ENCODE measurements at regions not wholly inside any gene's neighbourhood (a gene's known extent, or its start where the extent isn't known, plus 50 kb on each side); places are given as distances from the start of the nearest gene placed in this dataset.

- no peak for DNase-seq
- no peak for FAIRE-seq
- no peaks in the 10 kb centered on the region for H3K36me3 ChIP-seq (ENCODE audit: control insufficient read depth in 3 of 3, insufficient read depth in 2 of 3, low read depth in 1 of 3, low read length in 3 of 3)
- H3K4me3 ChIP-seq (ENCODE audit: low read depth in 1 of 3, low read length in 3 of 3): no peak overlapping the region
- H3K27me3 ChIP-seq (ENCODE audit: control insufficient read depth in 3 of 3, insufficient read depth in 3 of 3, low read length in 3 of 3): no peaks in the 10 kb centered on the region
- H3K9me3 ChIP-seq (ENCODE audit: control insufficient read depth in 2 of 2, insufficient read depth in 1 of 2, low read depth in 1 of 2, low read length in 1 of 2): no peaks in the 10 kb centered on the region
- H3K27ac ChIP-seq (ENCODE audit: low read depth in 1 of 3, low read length in 2 of 3): no peak overlapping the region
- no peaks in the 10 kb centered on the region for H3K4me1 ChIP-seq (ENCODE audit: control insufficient read depth in 3 of 3, insufficient read depth in 2 of 3, low read depth in 1 of 3, low read length in 2 of 3)
- 9 to 36% (median 18%) methylated on average over 1 of the region's 1 CpG for WGBS, 3 donors
These were observed 995.8 kb upstream of the CDH2 start for GRCh38 chr18:29172756-29173067.

GRCh38 chr18:29171892-29172755 lies 995.2 kb upstream of the CDH2 start:
- no peak for DNase-seq
- no peaks in the 10 kb centered on the region for H3K27me3 ChIP-seq (ENCODE audit: control insufficient read depth in 3 of 3, insufficient read depth in 3 of 3, low read length in 3 of 3)

DNA sequence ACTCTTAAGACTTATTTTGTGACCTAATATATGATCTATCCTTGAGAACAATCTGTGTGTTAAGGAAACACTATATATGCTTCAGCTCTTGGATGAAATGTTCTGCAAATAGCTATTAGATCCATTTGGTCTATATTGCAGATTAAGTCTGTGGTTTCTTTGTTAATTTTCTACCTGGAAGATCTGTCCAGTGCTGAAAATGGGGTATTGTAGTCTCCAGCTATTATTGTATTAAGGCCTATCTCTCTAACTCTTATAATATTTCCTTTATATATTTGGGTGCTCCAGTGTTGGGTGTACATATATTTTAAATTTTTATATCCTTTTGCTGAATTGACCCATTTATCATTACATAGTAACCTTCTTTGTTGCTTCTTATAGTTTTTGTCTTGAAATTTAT lies 992.7 kb upstream of the CDH2 start:
- Histone ChIP-seq H3K4me3 (ENCODE audit: low read depth in 1 of 3, low read length in 3 of 3) (no peak overlapping the region), H3K27me3 (ENCODE audit: control insufficient read depth in 3 of 3, insufficient read depth in 3 of 3, low read length in 3 of 3) (no peaks in the 10 kb centered on the region), H3K9me3 (ENCODE audit: control insufficient read depth in 2 of 2, insufficient read depth in 1 of 2, low read depth in 1 of 2, low read length in 1 of 2) (no peaks in the 10 kb centered on the region), H3K36me3 (ENCODE audit: control insufficient read depth in 3 of 3, insufficient read depth in 2 of 3, low read depth in 1 of 3, low read length in 3 of 3) (no peaks in the 10 kb centered on the region), H3K4me1 (ENCODE audit: control insufficient read depth in 3 of 3, insufficient read depth in 2 of 3, low read depth in 1 of 3, low read length in 2 of 3) (no peaks in the 10 kb centered on the region), H3K27ac (ENCODE audit: low read depth in 1 of 3, low read length in 2 of 3) (no peak overlapping the region)
- no peak for DNase-seq
- no peak for FAIRE-seq

More at GRCh38 chr18:29171892-29172755, 995.2 kb upstream of the CDH2 start:
- FAIRE-seq: no peak
- H3K27ac ChIP-seq (ENCODE audit: low read depth in 1 of 3, low read length in 2 of 3): no peak overlapping the region
- no peaks in the 10 kb centered on the region for H3K9me3 ChIP-seq (ENCODE audit: control insufficient read depth in 2 of 2, insufficient read depth in 1 of 2, low read depth in 1 of 2, low read length in 1 of 2)
- no peaks in the 10 kb centered on the region for H3K36me3 ChIP-seq (ENCODE audit: control insufficient read depth in 3 of 3, insufficient read depth in 2 of 3, low read depth in 1 of 3, low read length in 3 of 3)
- H3K4me3 ChIP-seq (ENCODE audit: low read depth in 1 of 3, low read length in 3 of 3): no peak overlapping the region
- 57 to 71% (median 58%) methylated on average over 5 of the region's 5 CpGs for WGBS, 3 donors
- no peaks in the 10 kb centered on the region for H3K4me1 ChIP-seq (ENCODE audit: control insufficient read depth in 3 of 3, insufficient read depth in 2 of 3, low read depth in 1 of 3, low read length in 2 of 3)

- H3K9me3 ChIP-seq (ENCODE audit: control insufficient read depth in 2 of 2, insufficient read depth in 1 of 2, low read depth in 1 of 2, low read length in 1 of 2): no peaks in the 10 kb centered on the region
- FAIRE-seq (no peak), DNase-seq (no peak)
- 72 to 88% (median 78%) methylated on average over 3 of the region's 3 CpGs for WGBS, 3 donors
- no peaks in the 10 kb centered on the region for H3K36me3 ChIP-seq (ENCODE audit: control insufficient read depth in 3 of 3, insufficient read depth in 2 of 3, low read depth in 1 of 3, low read length in 3 of 3)
- H3K27me3 ChIP-seq (ENCODE audit: control insufficient read depth in 3 of 3, insufficient read depth in 3 of 3, low read length in 3 of 3): no peaks in the 10 kb centered on the region
- H3K4me3 ChIP-seq (ENCODE audit: low read depth in 1 of 3, low read length in 3 of 3): no peak overlapping the region
- H3K4me1 ChIP-seq (ENCODE audit: control insufficient read depth in 3 of 3, insufficient read depth in 2 of 3, low read depth in 1 of 3, low read length in 2 of 3): no peaks in the 10 kb centered on the region
- H3K27ac ChIP-seq (ENCODE audit: low read depth in 1 of 3, low read length in 2 of 3): no peak overlapping the region
These were observed 988.2 kb upstream of the CDH2 start for GRCh38 chr18:29164993-29165599.

DNA sequence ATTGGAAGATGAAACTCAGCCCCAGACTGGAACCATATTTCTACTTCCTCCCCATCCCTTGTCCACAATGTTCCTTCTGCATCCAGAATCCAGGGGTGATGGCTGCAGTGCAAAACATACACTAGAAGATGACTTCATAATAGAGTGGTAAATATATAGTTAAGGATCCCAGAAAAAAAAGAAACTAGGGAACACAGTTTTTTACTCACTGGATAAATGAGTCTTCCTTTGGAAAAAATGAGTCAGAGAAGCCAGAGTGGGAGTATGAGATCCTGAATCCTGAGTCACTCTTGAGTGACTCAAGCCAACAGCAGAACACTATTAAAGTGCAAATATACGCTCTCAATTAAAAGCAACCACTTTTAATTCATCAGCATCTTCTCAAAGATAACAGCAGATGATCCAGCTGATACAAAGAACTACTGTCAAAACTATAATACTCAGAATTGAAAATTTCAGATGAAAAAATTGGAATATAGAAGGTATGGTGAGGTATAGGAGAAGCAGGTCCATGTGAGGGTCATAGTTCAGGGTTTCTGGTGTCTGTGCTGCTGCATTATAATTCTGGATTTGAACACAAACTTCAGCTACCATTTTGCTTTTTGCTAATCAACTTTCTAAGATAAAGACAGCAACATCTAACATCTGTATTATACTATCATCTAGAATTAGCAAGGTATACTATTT lies 987.2 kb upstream of the CDH2 start:
- H3K36me3 ChIP-seq (ENCODE audit: control insufficient read depth in 3 of 3, insufficient read depth in 2 of 3, low read depth in 1 of 3, low read length in 3 of 3): no peaks in the 10 kb centered on the region
- no peaks in the 10 kb centered on the region for H3K27me3 ChIP-seq (ENCODE audit: control insufficient read depth in 3 of 3, insufficient read depth in 3 of 3, low read length in 3 of 3)
- no peak overlapping the region for H3K4me3 ChIP-seq (ENCODE audit: low read depth in 1 of 3, low read length in 3 of 3)
- no peaks in the 10 kb centered on the region for H3K4me1 ChIP-seq (ENCODE audit: control insufficient read depth in 3 of 3, insufficient read depth in 2 of 3, low read depth in 1 of 3, low read length in 2 of 3)
- peak overlapping the region in 1 of 3 donors; percentile 22 for H3K27ac ChIP-seq (ENCODE audit: low read depth in 1 of 3, low read length in 2 of 3)
- DNase-seq (no peak), FAIRE-seq (no peak)
- H3K9me3 ChIP-seq (ENCODE audit: control insufficient read depth in 2 of 2, insufficient read depth in 1 of 2, low read depth in 1 of 2, low read length in 1 of 2): no peaks in the 10 kb centered on the region
- 58 to 76% (median 63%) methylated on average over 1 of the region's 1 CpG for WGBS, 3 donors

GRCh38 chr18:29163596-29163995 lies 986.7 kb upstream of the CDH2 start:
- Histone ChIP-seq H3K4me3 (ENCODE audit: low read depth in 1 of 3, low read length in 3 of 3) (no peak overlapping the region), H3K9me3 (ENCODE audit: control insufficient read depth in 2 of 2, insufficient read depth in 1 of 2, low read depth in 1 of 2, low read length in 1 of 2) (no peaks in the 10 kb centered on the region), H3K27me3 (ENCODE audit: control insufficient read depth in 3 of 3, insufficient read depth in 3 of 3, low read length in 3 of 3) (no peaks in the 10 kb centered on the region), H3K27ac (ENCODE audit: low read depth in 1 of 3, low read length in 2 of 3) (no peak overlapping the region), H3K4me1 (ENCODE audit: control insufficient read depth in 3 of 3, insufficient read depth in 2 of 3, low read depth in 1 of 3, low read length in 2 of 3) (no peaks in the 10 kb centered on the region), H3K36me3 (ENCODE audit: control insufficient read depth in 3 of 3, insufficient read depth in 2 of 3, low read depth in 1 of 3, low read length in 3 of 3) (no peaks in the 10 kb centered on the region)
- DNase-seq (no peak), FAIRE-seq (no peak)

DNA sequence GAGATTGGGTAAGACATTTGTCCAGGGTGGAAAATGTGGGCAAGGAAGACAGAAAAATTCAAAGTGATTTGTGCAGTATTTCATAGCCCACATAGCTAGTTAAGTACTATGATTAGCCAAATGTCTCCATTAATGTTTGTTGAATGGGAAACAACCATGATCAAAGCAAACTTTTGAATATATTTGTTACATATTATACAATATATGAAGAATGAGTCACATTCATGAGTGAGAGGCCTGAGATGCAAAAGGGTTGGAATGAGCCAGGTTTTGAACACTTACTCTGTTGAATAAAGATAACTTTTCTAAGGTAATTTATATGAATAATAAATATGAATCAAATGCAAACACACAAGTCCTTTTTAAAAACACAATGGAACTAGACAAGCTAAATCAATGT lies 984.5 kb upstream of the CDH2 start:
- H3K27me3 ChIP-seq (ENCODE audit: control insufficient read depth in 3 of 3, insufficient read depth in 3 of 3, low read length in 3 of 3): no peaks in the 10 kb centered on the region
- H3K4me3 ChIP-seq (ENCODE audit: low read depth in 1 of 3, low read length in 3 of 3): no peak overlapping the region
- DNase-seq (no peak), FAIRE-seq (no peak)
- H3K4me1 ChIP-seq (ENCODE audit: control insufficient read depth in 3 of 3, insufficient read depth in 2 of 3, low read depth in 1 of 3, low read length in 2 of 3): no peaks in the 10 kb centered on the region
- H3K36me3 ChIP-seq (ENCODE audit: control insufficient read depth in 3 of 3, insufficient read depth in 2 of 3, low read depth in 1 of 3, low read length in 3 of 3): no peaks in the 10 kb centered on the region
- no peak overlapping the region for H3K27ac ChIP-seq (ENCODE audit: low read depth in 1 of 3, low read length in 2 of 3)
- no peaks in the 10 kb centered on the region for H3K9me3 ChIP-seq (ENCODE audit: control insufficient read depth in 2 of 2, insufficient read depth in 1 of 2, low read depth in 1 of 2, low read length in 1 of 2)

- Histone ChIP-seq H3K4me1 (ENCODE audit: control insufficient read depth in 3 of 3, insufficient read depth in 2 of 3, low read depth in 1 of 3, low read length in 2 of 3) (no peaks in the 10 kb centered on the region), H3K4me3 (ENCODE audit: low read depth in 1 of 3, low read length in 3 of 3) (no peak overlapping the region), H3K36me3 (ENCODE audit: control insufficient read depth in 3 of 3, insufficient read depth in 2 of 3, low read depth in 1 of 3, low read length in 3 of 3) (no peaks in the 10 kb centered on the region), H3K27ac (ENCODE audit: low read depth in 1 of 3, low read length in 2 of 3) (no peak overlapping the region), H3K9me3 (ENCODE audit: control insufficient read depth in 2 of 2, insufficient read depth in 1 of 2, low read depth in 1 of 2, low read length in 1 of 2) (no peaks in the 10 kb centered on the region), H3K27me3 (ENCODE audit: control insufficient read depth in 3 of 3, insufficient read depth in 3 of 3, low read length in 3 of 3) (no peaks in the 10 kb centered on the region)
- DNase-seq (no peak), FAIRE-seq (no peak)
- WGBS, 3 donors: 26 to 36% (median 27%) methylated on average over 2 of the region's 2 CpGs
These were observed 983.2 kb upstream of the CDH2 start for GRCh38 chr18:29160170-29160569.

Measured in small intestine (tissue), 7 donors.